Type B pancreatic cell (in vitro differentiated cells): ENCODE measurements at regions not wholly inside any gene's neighbourhood (a gene's known extent, or its start where the extent isn't known, plus 50 kb on each side); places are given as distances from the start of the nearest gene placed in this dataset.

ENCODE experiments used
- DNase-seq: peaks from one replicate; pipeline ENCODE4 v3.0.0; 2021; ENCODE audit warnings: mixed read lengths; ENCODE audit not compliant: unreplicated experiment; ENCODE audit errors: extremely low spot score
- H3K27ac Mint-ChIP-seq: 2 replicates; pipeline ENCODE4 v1.8.0; 2021; ENCODE audit warnings: mild to moderate bottlenecking, mixed read lengths
- H3K27me3 Mint-ChIP-seq: 2 replicates; pipeline ENCODE4 v1.8.0; 2021; ENCODE audit warnings: mixed read lengths
- H3K36me3 Mint-ChIP-seq: 2 replicates; pipeline ENCODE4 v1.8.0; 2021; ENCODE audit warnings: mixed read lengths
- H3K4me1 Mint-ChIP-seq: one replicate; pipeline ENCODE4 v1.8.0; 2021; ENCODE audit warnings: mixed read lengths; ENCODE audit not compliant: unreplicated experiment
- H3K4me3 Mint-ChIP-seq: 2 replicates; pipeline ENCODE4 v1.8.0; 2021; ENCODE audit warnings: mild to moderate bottlenecking, mixed read lengths
- H3K9me3 Mint-ChIP-seq: 2 replicates; pipeline ENCODE4 v1.8.0; 2021; ENCODE audit warnings: mixed read lengths
- TF ChIP-seq, protein P1 (sequence below): fragments of 200-600 bp; sonication (generic); conservative IDR thresholded peaks from 2 replicates; pipeline ENCODE4 v1.5.0; 2021; ENCODE audit warnings: antibody characterized with exemption, mild to moderate bottlenecking

DNA sequence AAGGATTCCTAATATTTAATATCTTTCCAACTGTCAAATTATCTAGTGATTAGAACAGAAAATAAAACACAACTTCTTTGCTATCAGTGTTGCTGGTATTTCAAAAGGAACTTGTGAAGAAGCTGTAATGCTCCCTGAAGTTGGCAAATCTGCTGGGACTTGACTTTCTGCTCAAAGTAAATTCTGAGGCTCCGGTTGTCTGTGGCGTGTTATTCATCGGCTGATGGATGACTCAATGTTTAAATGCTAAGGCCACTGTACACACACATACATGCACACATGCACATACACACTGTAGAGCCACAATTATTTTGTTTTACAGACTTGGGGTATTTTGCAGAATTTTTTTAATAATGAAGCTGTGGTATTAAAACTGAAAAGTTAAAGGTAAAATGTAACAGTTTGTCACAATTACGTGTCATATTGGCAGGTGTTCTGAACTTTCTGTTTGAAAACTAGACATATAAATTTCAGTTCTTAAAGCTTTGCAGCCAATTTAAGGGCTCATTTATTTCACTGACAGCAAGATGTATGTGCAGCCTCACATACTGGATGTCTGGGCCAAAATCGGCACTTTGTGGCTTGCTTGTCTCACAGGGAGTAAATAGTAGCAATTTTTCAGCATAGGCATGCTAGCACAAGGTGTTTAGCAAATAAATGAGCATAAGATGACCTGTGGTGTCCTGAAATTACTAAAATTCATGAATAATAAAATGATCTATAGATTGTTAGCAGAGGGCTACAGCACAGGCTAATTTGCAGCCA is 1691.7 kb upstream of the PCDH20 start:
- H3K4me1 Mint-ChIP-seq: peaks cover 7% of the 10 kb centered on the region
- TF ChIP-seq, protein P1, sequence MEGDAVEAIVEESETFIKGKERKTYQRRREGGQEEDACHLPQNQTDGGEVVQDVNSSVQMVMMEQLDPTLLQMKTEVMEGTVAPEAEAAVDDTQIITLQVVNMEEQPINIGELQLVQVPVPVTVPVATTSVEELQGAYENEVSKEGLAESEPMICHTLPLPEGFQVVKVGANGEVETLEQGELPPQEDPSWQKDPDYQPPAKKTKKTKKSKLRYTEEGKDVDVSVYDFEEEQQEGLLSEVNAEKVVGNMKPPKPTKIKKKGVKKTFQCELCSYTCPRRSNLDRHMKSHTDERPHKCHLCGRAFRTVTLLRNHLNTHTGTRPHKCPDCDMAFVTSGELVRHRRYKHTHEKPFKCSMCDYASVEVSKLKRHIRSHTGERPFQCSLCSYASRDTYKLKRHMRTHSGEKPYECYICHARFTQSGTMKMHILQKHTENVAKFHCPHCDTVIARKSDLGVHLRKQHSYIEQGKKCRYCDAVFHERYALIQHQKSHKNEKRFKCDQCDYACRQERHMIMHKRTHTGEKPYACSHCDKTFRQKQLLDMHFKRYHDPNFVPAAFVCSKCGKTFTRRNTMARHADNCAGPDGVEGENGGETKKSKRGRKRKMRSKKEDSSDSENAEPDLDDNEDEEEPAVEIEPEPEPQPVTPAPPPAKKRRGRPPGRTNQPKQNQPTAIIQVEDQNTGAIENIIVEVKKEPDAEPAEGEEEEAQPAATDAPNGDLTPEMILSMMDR: no peak
- H3K4me3 Mint-ChIP-seq: no peak overlapping the region
- no peak overlapping the region for H3K27ac Mint-ChIP-seq
- no peak for DNase-seq
- H3K36me3 Mint-ChIP-seq: no peaks in the 10 kb centered on the region
- H3K27me3 Mint-ChIP-seq: no peaks in the 10 kb centered on the region
- peaks cover 3% of the 10 kb centered on the region for H3K9me3 Mint-ChIP-seq

- H3K27ac Mint-ChIP-seq: no peak overlapping the region
- DNase-seq: no peak
- peaks cover under 1% of the 10 kb centered on the region for H3K9me3 Mint-ChIP-seq
- H3K4me3 Mint-ChIP-seq: no peak overlapping the region
- TF ChIP-seq, protein P1: no peak
- H3K27me3 Mint-ChIP-seq: no peaks in the 10 kb centered on the region
- H3K36me3 Mint-ChIP-seq: no peaks in the 10 kb centered on the region
- no peaks in the 10 kb centered on the region for H3K4me1 Mint-ChIP-seq
Measured at GRCh38 chr13:63094717-63095116, 1679.1 kb upstream of the PCDH20 start.

DNA sequence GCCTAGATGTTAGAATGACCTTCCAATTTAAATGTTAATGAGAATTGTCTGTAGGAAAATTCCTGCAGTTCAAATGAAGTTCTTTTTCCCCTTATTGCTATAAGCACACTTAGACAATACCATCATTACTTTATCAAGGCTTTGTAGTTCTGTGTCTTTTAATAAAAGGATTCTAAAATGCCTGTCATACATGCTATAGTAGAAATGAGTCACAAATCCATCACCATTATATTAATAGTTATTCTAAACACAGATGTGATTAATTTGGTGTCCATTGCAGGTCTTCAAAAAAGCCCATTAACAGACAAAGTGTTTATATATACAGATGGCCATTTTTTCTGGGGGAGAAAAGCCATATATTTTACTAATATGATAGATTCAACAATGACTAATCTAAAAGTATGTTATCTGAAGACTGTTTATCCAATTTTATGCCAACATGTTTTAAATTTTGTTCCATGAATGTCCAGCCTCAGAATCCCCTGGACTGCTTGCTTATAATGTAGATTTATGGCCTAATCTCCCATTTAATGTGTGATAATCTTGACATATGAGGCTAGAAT is 1678.3 kb upstream of the PCDH20 start:
- H3K9me3 Mint-ChIP-seq: no peaks in the 10 kb centered on the region
- H3K4me1 Mint-ChIP-seq: no peaks in the 10 kb centered on the region
- H3K27ac Mint-ChIP-seq: no peak overlapping the region
- H3K4me3 Mint-ChIP-seq: no peak overlapping the region
- DNase-seq: no peak
- no peaks in the 10 kb centered on the region for H3K27me3 Mint-ChIP-seq
- TF ChIP-seq, protein P1: no peak
- no peaks in the 10 kb centered on the region for H3K36me3 Mint-ChIP-seq

- no peak for DNase-seq
- Mint-ChIP-seq H3K9me3 (no peaks in the 10 kb centered on the region), H3K4me1 (no peaks in the 10 kb centered on the region), H3K4me3 (no peak overlapping the region), H3K27ac (no peak overlapping the region), H3K27me3 (no peaks in the 10 kb centered on the region), H3K36me3 (no peaks in the 10 kb centered on the region)
- TF ChIP-seq, protein P1: no peak
Measured at GRCh38 chr13:63092456-63092855, 1676.8 kb upstream of the PCDH20 start.

- Mint-ChIP-seq H3K36me3 (no peaks in the 10 kb centered on the region), H3K27ac (no peak overlapping the region), H3K4me3 (no peak overlapping the region), H3K27me3 (no peaks in the 10 kb centered on the region), H3K4me1 (no peaks in the 10 kb centered on the region), H3K9me3 (no peaks in the 10 kb centered on the region)
- no peak for DNase-seq
- TF ChIP-seq, protein P1: no peak
Measured at GRCh38 chr13:63090524-63090923, 1674.9 kb upstream of the PCDH20 start.
